H1 (cell line): ENCODE measurements at regions not wholly inside any gene's neighbourhood (a gene's known extent, or its start where the extent isn't known, plus 50 kb on each side); places are given as distances from the start of the nearest gene placed in this dataset.

Experiments
- CTCF ChIA-PET: fragments of 300-600 bp; sonication (Branson Sonifier 250); formaldehyde crosslinking; loops from one replicate; lab custom pipeline; 2021; ENCODE audit not compliant: partially characterized antibody; lab: Charles Lee
- POLR2A ChIA-PET: fragments of 300-600 bp; sonication (Branson Sonifier 250); formaldehyde crosslinking; loops from one replicate; lab custom pipeline; 2021; ENCODE audit warnings: inconsistent platforms; ENCODE audit not compliant: partially characterized antibody; lab: Charles Lee
- DNase-seq, 2 experiments: peaks; one replicate each; pipeline versions ENCODE4 v3.0.0 to v3.0.0-alpha.2; 2010 to 2022; ENCODE audit warnings: low spot score in 2 of 2, low read depth in 1 of 2, mixed read lengths in 1 of 2
- FAIRE-seq: peaks from 2 replicates; lab custom pipeline; 2011; peaks lifted over from hg19 to GRCh38; lab: Jason Lieb, UNC
- H2AFZ ChIP-seq: 2 replicates; pipeline ENCODE4 v1.8.1; 2012; ENCODE audit warnings: low read length, inconsistent platforms
- H2AK5ac ChIP-seq: 2 replicates; pipeline ENCODE4 v1.6.1; 2013; ENCODE audit warnings: low read depth, low read length
- H2BK120ac ChIP-seq: replicated peaks from 2 replicates; pipeline ENCODE3; 2013; ENCODE audit warnings: low read depth, low read length, inconsistent platforms
- H2BK12ac ChIP-seq: 2 replicates; pipeline ENCODE4 v1.6.1; 2013; ENCODE audit warnings: low read depth, low read length
- H2BK15ac ChIP-seq: 2 replicates; pipeline ENCODE4 v1.6.1; 2013; ENCODE audit warnings: low read length
- H2BK20ac ChIP-seq: 2 replicates; pipeline ENCODE4 v1.6.1; 2013; ENCODE audit warnings: low read length
- H2BK5ac ChIP-seq: 2 replicates; pipeline ENCODE4 v1.6.1; 2013; ENCODE audit warnings: low read depth, low read length
- H3K14ac ChIP-seq: 2 replicates; pipeline ENCODE4 v1.6.1; 2013; ENCODE audit warnings: inconsistent platforms; ENCODE audit not compliant: insufficient read length
- H3K18ac ChIP-seq: 2 replicates; pipeline ENCODE4 v1.6.1; 2013; ENCODE audit warnings: low read length; ENCODE audit errors: extremely low read depth
- H3K23ac ChIP-seq: 2 replicates; pipeline ENCODE4 v1.6.1; 2013; ENCODE audit warnings: inconsistent platforms; ENCODE audit not compliant: insufficient read length
- H3K23me2 ChIP-seq: 2 replicates; pipeline ENCODE4 v1.6.1; 2013; ENCODE audit warnings: low read depth, low read length
- H3K27ac ChIP-seq: 2 replicates; pipeline ENCODE4 v1.6.1; 2011; ENCODE audit warnings: low read depth, low read length, inconsistent platforms
- H3K27me3 ChIP-seq, 4 experiments: replicated peaks in 1 of 4; 1 replicate in 1 of 4; 2 replicates in 3 of 4; pipeline versions ENCODE4 v1.6.1 to v1.8.1; 2011 to 2013; ENCODE audit warnings: low read length in 3 of 4, mild to moderate bottlenecking in 3 of 4, inconsistent platforms in 2 of 4, mixed read lengths in 2 of 4, moderate library complexity in 1 of 4; ENCODE audit not compliant: control insufficient read depth in 3 of 4, insufficient read depth in 3 of 4; ENCODE audit errors: extremely low read depth in 1 of 4
- H3K36me3 ChIP-seq, 4 experiments: 2 replicates each; pipeline versions ENCODE4 v1.6.1 to v1.8.1; 2011 to 2013; ENCODE audit warnings: mild to moderate bottlenecking in 4 of 4, low read length in 3 of 4, moderate library complexity in 2 of 4, control low read depth in 1 of 4, inconsistent platforms in 1 of 4; ENCODE audit not compliant: insufficient read depth in 4 of 4, control insufficient read depth in 2 of 4
- H3K4ac ChIP-seq: replicated peaks from 2 replicates; pipeline ENCODE3; 2013; ENCODE audit warnings: low read length, low read depth, mixed read lengths, inconsistent platforms; ENCODE audit not compliant: insufficient read length
- H3K4me1 ChIP-seq, 4 experiments: replicated peaks in 1 of 4; 1 replicate in 1 of 4; 2 replicates in 3 of 4; pipeline versions ENCODE4 v1.6.1 to v1.8.1; 2011 to 2013; ENCODE audit warnings: low read length in 3 of 4, inconsistent platforms in 2 of 4, mixed read lengths in 1 of 4; ENCODE audit not compliant: insufficient read depth in 4 of 4, control insufficient read depth in 3 of 4
- H3K4me2 ChIP-seq, 2 experiments: 2 replicates each; pipeline versions ENCODE4 v1.6.1 to v1.8.1; 2011 to 2013; ENCODE audit warnings: low read depth in 2 of 2, low read length in 2 of 2, control low read depth in 1 of 2, inconsistent platforms in 1 of 2, mild to moderate bottlenecking in 1 of 2; ENCODE audit not compliant: insufficient read depth in 1 of 2
- H3K4me3 ChIP-seq, 4 experiments: fragments of 200-600, 300-600 bp in 1 of 4; sonication (generic), shearing (Covaris generic), sonication (Bioruptor Twin) in 1 of 4; 2 replicates each; pipeline versions ENCODE4 v1.5.1 to v1.8.1; 2011 to 2016; ENCODE audit warnings: low read length in 4 of 4, low read depth in 3 of 4, control low read depth in 2 of 4, inconsistent platforms in 2 of 4, mild to moderate bottlenecking in 2 of 4, mixed read lengths in 1 of 4, moderate library complexity in 1 of 4; ENCODE audit not compliant: insufficient read depth in 2 of 4; ENCODE audit errors: extremely low read depth in 1 of 4
- H3K56ac ChIP-seq: replicated peaks from 2 replicates; pipeline ENCODE3; 2013; ENCODE audit warnings: low read depth, mild to moderate bottlenecking, mixed read lengths, low read length, inconsistent platforms; ENCODE audit not compliant: insufficient read length
- H3K79me1 ChIP-seq: 2 replicates; pipeline ENCODE4 v1.6.1; 2013; ENCODE audit warnings: low read depth, low read length, control low read depth
- H3K79me2 ChIP-seq, 2 experiments: 2 replicates each; pipeline versions ENCODE4 v1.6.1 to v1.8.1; 2012 to 2013; ENCODE audit warnings: low read length in 2 of 2, mild to moderate bottlenecking in 2 of 2, inconsistent platforms in 1 of 2; ENCODE audit not compliant: insufficient read depth in 2 of 2, control insufficient read depth in 1 of 2
- H3K9ac ChIP-seq, 4 experiments: replicated peaks in 1 of 4; 1 replicate in 1 of 4; 2 replicates in 3 of 4; pipeline versions ENCODE4 v1.6.1 to v1.8.1; 2011 to 2013; ENCODE audit warnings: low read depth in 3 of 4, low read length in 3 of 4, control low read depth in 2 of 4, mild to moderate bottlenecking in 2 of 4, moderate library complexity in 2 of 4, inconsistent platforms in 1 of 4; ENCODE audit errors: extremely low read depth in 1 of 4
- H3K9me3 ChIP-seq, 2 experiments: 2 replicates each; pipeline versions ENCODE4 v1.6.1 to v1.8.1; 2012 to 2013; ENCODE audit warnings: mild to moderate bottlenecking in 2 of 2, moderate library complexity in 2 of 2, control low read depth in 1 of 2, inconsistent platforms in 1 of 2, low read depth in 1 of 2, low read length in 1 of 2, mixed read lengths in 1 of 2; ENCODE audit not compliant: insufficient read depth in 2 of 2
- H4K20me1 ChIP-seq, 2 experiments: replicated peaks in 1 of 2; 2 replicates each; pipeline versions ENCODE3 to v1.8.1; 2011 to 2013; ENCODE audit warnings: inconsistent platforms in 2 of 2, low read length in 2 of 2, mild to moderate bottlenecking in 1 of 2; ENCODE audit not compliant: insufficient read depth in 2 of 2, control insufficient read depth in 1 of 2
- H4K5ac ChIP-seq: 2 replicates; pipeline ENCODE4 v1.6.1; 2013; ENCODE audit warnings: low read length, low read depth, mixed read lengths, inconsistent platforms; ENCODE audit not compliant: insufficient read length
- H4K8ac ChIP-seq: 2 replicates; pipeline ENCODE4 v1.8.0; 2013; ENCODE audit warnings: mild to moderate bottlenecking, moderate library complexity, low read length, inconsistent platforms; ENCODE audit not compliant: insufficient read depth; ENCODE audit errors: extremely low read depth
- H4K91ac ChIP-seq: replicated peaks from 2 replicates; pipeline ENCODE3; 2013; ENCODE audit warnings: low read length, mixed read lengths, inconsistent platforms; ENCODE audit not compliant: insufficient read length
- CREB1 ChIP-seq: IDR thresholded peaks from 2 replicates; pipeline ENCODE4 v1.6.1; 2012; ENCODE audit warnings: inconsistent platforms
- HDAC6 ChIP-seq: IDR thresholded peaks from one replicate; pipeline ENCODE4 v1.7.1; 2012; ENCODE audit warnings: low read depth, mild to moderate bottlenecking, inconsistent platforms, low read length, moderate library complexity
- NANOG ChIP-seq: IDR thresholded peaks from 2 replicates; pipeline ENCODE4 v1.6.1; 2011; ENCODE audit warnings: low read length, low read depth, mild to moderate bottlenecking, inconsistent platforms; ENCODE audit not compliant: insufficient read depth, poor library complexity, severe bottlenecking
- RNF2 ChIP-seq: fragments of 200-900, 300-1000 bp; sonication (generic); IDR thresholded peaks from 2 replicates; pipeline ENCODE4 v1.7.1; 2016; ENCODE audit warnings: borderline replicate concordance, low read depth, mild to moderate bottlenecking, antibody characterized with exemption, low read length; ENCODE audit not compliant: poor library complexity, severe bottlenecking; ENCODE audit errors: missing control alignments
- SIN3A ChIP-seq, 2 experiments: IDR thresholded peaks in 1 of 2; conservative IDR thresholded peaks in 1 of 2; 2 replicates each; pipeline ENCODE4 v1.6.1; 2011 to 2012; ENCODE audit warnings: low read length in 2 of 2, improper control_type of control experiment in 1 of 2, low read depth in 1 of 2, mild to moderate bottlenecking in 1 of 2
- SIX5 ChIP-seq: IDR thresholded peaks from 2 replicates; pipeline ENCODE4 v1.6.1; 2011; ENCODE audit warnings: mild to moderate bottlenecking, low read depth, low read length
- SP2 ChIP-seq: IDR thresholded peaks from 2 replicates; pipeline ENCODE4 v1.6.1; 2012; ENCODE audit warnings: mild to moderate bottlenecking, low read length, inconsistent platforms
- SRF ChIP-seq: IDR thresholded peaks from 2 replicates; pipeline ENCODE4 v1.6.1; 2011; ENCODE audit warnings: mild to moderate bottlenecking, low read depth, low read length, moderate library complexity
- WGBS, 2 experiments: shearing (Covaris generic) in 1 of 2; methylation state at CpG; one replicate each; pipeline versions ENCODE4 v1.1.6 to v1.1.7; 2013 to 2015; ENCODE audit warnings: low lambda C conversion rate in 2 of 2, mixed read lengths in 2 of 2, inconsistent platforms in 1 of 2, low coverage in 1 of 2, missing lambda C conversion rate in 1 of 2; ENCODE audit not compliant: insufficient replicate concordance in 2 of 2, insufficient coverage in 1 of 2, insufficient read length in 1 of 2; ENCODE audit errors: extremely low coverage in 1 of 2, missing lambda C conversion rate in 1 of 2; 5-methylcytosine and 5-hydroxymethylcytosine counted together

DNA sequence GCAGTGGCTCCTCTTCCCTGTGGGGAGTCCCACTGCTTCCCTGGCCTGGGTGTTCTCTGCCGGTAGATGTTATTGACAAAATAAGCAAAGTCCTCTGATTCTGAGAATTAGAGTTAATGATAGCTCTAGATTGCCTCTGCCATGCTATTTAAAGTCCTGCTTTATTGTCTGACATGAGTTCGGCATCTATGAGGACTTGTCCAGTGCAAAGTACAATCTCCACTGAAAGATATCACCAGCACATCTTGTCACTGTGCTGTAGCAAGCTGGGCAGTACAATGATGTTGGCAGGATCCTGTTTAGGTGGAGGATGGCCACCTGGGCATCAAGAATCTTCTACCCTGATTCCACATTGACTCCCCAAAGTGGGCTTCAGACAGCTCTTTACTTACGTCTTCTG, 54.0 kb upstream of the ATP5PO start:
- H3K27ac ChIP-seq: no peak overlapping the region
- no peak overlapping the region for H3K4ac ChIP-seq
- H3K9ac ChIP-seq: no peak overlapping the region
- no peak overlapping the region for H3K4me3 ChIP-seq
- no peaks in the 10 kb centered on the region; a peak in 2 of 8 replicates for H3K36me3 ChIP-seq
- DNase-seq: no peak
- H2BK15ac ChIP-seq: no peak overlapping the region
- no peak overlapping the region for H4K91ac ChIP-seq
- no peaks in the 10 kb centered on the region for H3K79me2 ChIP-seq
- H2AK5ac ChIP-seq: no peak overlapping the region
- H3K4me1 ChIP-seq: peaks cover 4 to 8% (median 6%) of the 10 kb centered on the region in 4 experiments; a peak in 6 of 7 replicates
- H3K56ac ChIP-seq: no peak overlapping the region
- FAIRE-seq: no peak
- no peak overlapping the region for H3K23ac ChIP-seq
- H4K20me1 ChIP-seq: no peaks in the 10 kb centered on the region
- H2BK20ac ChIP-seq: no peak overlapping the region
- H3K14ac ChIP-seq: no peak overlapping the region
- no peak overlapping the region for H3K18ac ChIP-seq
- H3K27me3 ChIP-seq: no peaks in the 10 kb centered on the region
- no peak overlapping the region for H2BK12ac ChIP-seq
- TF ChIP-seq SRF: no peak
- TF ChIP-seq SIX5: no peak
- TF ChIP-seq HDAC6: no peak
- no peak for TF ChIP-seq NANOG
- no peak for TF ChIP-seq CREB1
- TF ChIP-seq SP2: no peak
- no peak for TF ChIP-seq RNF2
- no peak for TF ChIP-seq SIN3A (conservative IDR thresholded peaks at IDR 0.05 in 1 of 2, IDR thresholded peaks at IDR 0.05 in 1 of 2; ENCODE audit: low read depth in 1 of 2, low read length in 2 of 2)
- H2BK5ac ChIP-seq: no peak overlapping the region
- no peak overlapping the region for H3K4me2 ChIP-seq
- ChIA-PET CTCF (interaction anchor here (0.9 to 3.2 kb wide), 7 partner anchors 11 to 121 kb away, joined by 3 to 16 read pairs (median 3); no protein-coding TSS in a partner anchor), POLR2A (interaction anchor here (1.1 to 1.6 kb wide), 2 partner anchors 22 to 232 kb away, joined by 3 to 5 read pairs; no protein-coding TSS in a partner anchor)
- WGBS, 2 experiments: 92% methylated on average over 3 of the region's 3 CpGs; no CpG with 5 or more reads in 1 of the 2 experiments
- H3K9me3 ChIP-seq: no peaks in the 10 kb centered on the region
- H4K5ac ChIP-seq: no peak overlapping the region
- H4K8ac ChIP-seq: no peak overlapping the region
- no peaks in the 10 kb centered on the region; the same call in 1 of the 2 replicates for H3K23me2 ChIP-seq
- no peak overlapping the region for H2BK120ac ChIP-seq
- no peak overlapping the region for H2AFZ ChIP-seq
- no peaks in the 10 kb centered on the region for H3K79me1 ChIP-seq
